ENCODE measurements at regions not wholly inside any gene's neighbourhood (a gene's known extent, or its start where the extent isn't known, plus 50 kb on each side); places are given as distances from the start of the nearest gene placed in this dataset.

- CTCF ChIA-PET: no interaction called here
- Histone ChIP-seq H2AFZ (ENCODE audit: low read depth, low read length, poor library complexity, severe bottlenecking) (no peak overlapping the region), H3K79me2 (ENCODE audit: insufficient read depth, low read length) (no peaks in the 10 kb centered on the region), H3K4me1 (ENCODE audit: control insufficient read depth in 1 of 2, insufficient read depth in 2 of 2, low read length in 2 of 2) (no peaks in the 10 kb centered on the region), H3K9me2 (ENCODE audit: insufficient read depth) (no peaks in the 10 kb centered on the region), H3K9me3 (ENCODE audit: control insufficient read depth in 1 of 2, insufficient read depth in 1 of 2, low read depth in 1 of 2, low read length in 2 of 2) (peaks cover 8 to 30% of the 10 kb centered on the region in 2 experiments; a peak in 2 of 4 replicates), H4K20me1 (ENCODE audit: insufficient read depth) (no peaks in the 10 kb centered on the region), H3K36me3 (ENCODE audit: control insufficient read depth in 1 of 2, insufficient read depth in 2 of 2, low read length in 2 of 2) (no peaks in the 10 kb centered on the region), H3K4me3 (replicated peaks in 1 of 2; ENCODE audit: low read depth in 1 of 2, low read length in 2 of 2) (no peak overlapping the region), H3K9ac (ENCODE audit: low read length) (no peak overlapping the region), H3K4me2 (ENCODE audit: low read length) (no peak overlapping the region), H3K27ac (ENCODE audit: low read depth, low read length) (no peak overlapping the region), H3K27me3 (ENCODE audit: insufficient read depth, low read length) (no peaks in the 10 kb centered on the region)
- RAD21 ChIA-PET (ENCODE audit: low non-redundant PET in 1 of 2, low total read pairs in 2 of 2, uncharacterized antibody in 2 of 2, unreplicated experiment in 2 of 2): no interaction called here
- intact Hi-C loops (cut with micrococcal nuclease): no loop called here
- DNase-seq (ENCODE audit: low read depth, low spot score): no peak
- ATAC-seq: no peak
- no TSS peak for BruUV-seq (replicated peaks)
- POLR2A ChIA-PET: no interaction called here
- TF ChIP-seq CTCF (IDR thresholded peaks at IDR 0.05 in 2 of 3, conservative IDR thresholded peaks at IDR 0.05 in 1 of 3; ENCODE audit: borderline replicate concordance in 1 of 3, insufficient read depth in 1 of 3, low read depth in 2 of 3, low read length in 2 of 3) (no peak), MAX (IDR thresholded peaks at IDR 0.05) (no peak), ZBTB33 (IDR thresholded peaks at IDR 0.05; ENCODE audit: extremely low read depth, insufficient replicate concordance, low read length) (no peak)
These were observed 808.8 kb upstream of the POU3F3 start for GRCh38 chr2:104045071-104045470.

- H3K27ac ChIP-seq (ENCODE audit: low read depth, low read length): no peak overlapping the region
- H3K9ac ChIP-seq (ENCODE audit: low read length): no peak overlapping the region
- CTCF ChIA-PET: no interaction called here
- no peak overlapping the region for H3K4me3 ChIP-seq (replicated peaks in 1 of 2; ENCODE audit: low read depth in 1 of 2, low read length in 2 of 2)
- intact Hi-C loops (cut with micrococcal nuclease): no loop called here
- POLR2A ChIA-PET: no interaction called here
- ATAC-seq (no peak), DNase-seq (ENCODE audit: low read depth, low spot score) (no peak)
- H3K4me2 ChIP-seq (ENCODE audit: low read length): no peak overlapping the region
- H3K4me1 ChIP-seq (ENCODE audit: control insufficient read depth in 1 of 2, insufficient read depth in 2 of 2, low read length in 2 of 2): no peaks in the 10 kb centered on the region
- no peaks in the 10 kb centered on the region for H3K79me2 ChIP-seq (ENCODE audit: insufficient read depth, low read length)
- peaks cover 8 to 25% of the 10 kb centered on the region in 2 experiments; a peak in 2 of 4 replicates for H3K9me3 ChIP-seq (ENCODE audit: control insufficient read depth in 1 of 2, insufficient read depth in 1 of 2, low read depth in 1 of 2, low read length in 2 of 2)
- H3K36me3 ChIP-seq (ENCODE audit: control insufficient read depth in 1 of 2, insufficient read depth in 2 of 2, low read length in 2 of 2): no peaks in the 10 kb centered on the region
- no peaks in the 10 kb centered on the region for H4K20me1 ChIP-seq (ENCODE audit: insufficient read depth)
- no TSS peak for BruUV-seq (replicated peaks)
- no peak overlapping the region for H2AFZ ChIP-seq (ENCODE audit: low read depth, low read length, poor library complexity, severe bottlenecking)
- RAD21 ChIA-PET (ENCODE audit: low non-redundant PET in 1 of 2, low total read pairs in 2 of 2, uncharacterized antibody in 2 of 2, unreplicated experiment in 2 of 2): no interaction called here
- H3K9me2 ChIP-seq (ENCODE audit: insufficient read depth): no peaks in the 10 kb centered on the region
- no peaks in the 10 kb centered on the region for H3K27me3 ChIP-seq (ENCODE audit: insufficient read depth, low read length)
- TF ChIP-seq EZH2phosphoT487 (IDR thresholded peaks at IDR 0.05; ENCODE audit: borderline replicate concordance) (no peak), CTCF (IDR thresholded peaks at IDR 0.05 in 2 of 3, conservative IDR thresholded peaks at IDR 0.05 in 1 of 3; ENCODE audit: borderline replicate concordance in 1 of 3, insufficient read depth in 1 of 3, low read depth in 2 of 3, low read length in 2 of 3) (no peak), POLR2A (IDR thresholded peaks at IDR 0.05; ENCODE audit: borderline replicate concordance, extremely low read depth, insufficient read depth, insufficient read length) (no peak), JUND (IDR thresholded peaks at IDR 0.05) (no peak), RAD21 (IDR thresholded peaks at IDR 0.05; ENCODE audit: low read depth) (no peak), YY1 (IDR thresholded peaks at IDR 0.05; ENCODE audit: extremely low read depth, insufficient replicate concordance, low read depth, low read length) (no peak), EGR1 (IDR thresholded peaks at IDR 0.05; ENCODE audit: low read depth) (no peak), TCF7L2 (IDR thresholded peaks at IDR 0.05; ENCODE audit: borderline replicate concordance, extremely low read depth, insufficient read depth, insufficient read length) (no peak)
These were observed 807.4 kb upstream of the POU3F3 start for GRCh38 chr2:104046466-104046865.
